ENCODE measurements at regions not wholly inside any gene's neighbourhood (a gene's known extent, or its start where the extent isn't known, plus 50 kb on each side); places are given as distances from the start of the nearest gene placed in this dataset.

DNA sequence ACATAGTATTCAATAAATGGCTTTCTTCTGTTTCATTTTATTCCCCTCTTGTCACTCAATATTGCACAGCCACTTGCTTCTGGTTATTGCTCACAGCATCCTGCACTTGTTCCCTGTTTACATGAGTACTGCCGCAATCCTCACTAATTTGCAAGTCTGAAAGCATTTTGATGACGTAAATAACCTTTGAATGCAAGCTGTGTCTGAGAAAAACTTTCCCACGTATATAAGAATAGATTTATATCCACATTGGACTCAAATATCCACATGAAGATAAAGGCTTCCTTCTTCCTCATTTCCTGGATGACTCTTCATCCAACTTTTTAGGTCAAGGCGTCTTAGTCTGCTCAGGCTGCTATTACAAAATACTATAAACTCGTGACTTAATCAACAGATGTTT is 88.2 kb upstream of the DAP start:
- TF ChIP-seq, protein P1, sequence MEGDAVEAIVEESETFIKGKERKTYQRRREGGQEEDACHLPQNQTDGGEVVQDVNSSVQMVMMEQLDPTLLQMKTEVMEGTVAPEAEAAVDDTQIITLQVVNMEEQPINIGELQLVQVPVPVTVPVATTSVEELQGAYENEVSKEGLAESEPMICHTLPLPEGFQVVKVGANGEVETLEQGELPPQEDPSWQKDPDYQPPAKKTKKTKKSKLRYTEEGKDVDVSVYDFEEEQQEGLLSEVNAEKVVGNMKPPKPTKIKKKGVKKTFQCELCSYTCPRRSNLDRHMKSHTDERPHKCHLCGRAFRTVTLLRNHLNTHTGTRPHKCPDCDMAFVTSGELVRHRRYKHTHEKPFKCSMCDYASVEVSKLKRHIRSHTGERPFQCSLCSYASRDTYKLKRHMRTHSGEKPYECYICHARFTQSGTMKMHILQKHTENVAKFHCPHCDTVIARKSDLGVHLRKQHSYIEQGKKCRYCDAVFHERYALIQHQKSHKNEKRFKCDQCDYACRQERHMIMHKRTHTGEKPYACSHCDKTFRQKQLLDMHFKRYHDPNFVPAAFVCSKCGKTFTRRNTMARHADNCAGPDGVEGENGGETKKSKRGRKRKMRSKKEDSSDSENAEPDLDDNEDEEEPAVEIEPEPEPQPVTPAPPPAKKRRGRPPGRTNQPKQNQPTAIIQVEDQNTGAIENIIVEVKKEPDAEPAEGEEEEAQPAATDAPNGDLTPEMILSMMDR (IDR thresholded peaks at IDR 0.05; ENCODE audit: insufficient read depth, missing control alignments): no peak
- DNase-seq (ENCODE audit: insufficient read length, low spot score): no peak
- FAIRE-seq: no peak

- FAIRE-seq (no peak), DNase-seq (ENCODE audit: insufficient read length, low spot score) (no peak)
- TF ChIP-seq, protein P1 (IDR thresholded peaks at IDR 0.05; ENCODE audit: insufficient read depth, missing control alignments): no peak
These were observed 83.0 kb upstream of the DAP start for GRCh38 chr5:10844016-10844415.

DNA sequence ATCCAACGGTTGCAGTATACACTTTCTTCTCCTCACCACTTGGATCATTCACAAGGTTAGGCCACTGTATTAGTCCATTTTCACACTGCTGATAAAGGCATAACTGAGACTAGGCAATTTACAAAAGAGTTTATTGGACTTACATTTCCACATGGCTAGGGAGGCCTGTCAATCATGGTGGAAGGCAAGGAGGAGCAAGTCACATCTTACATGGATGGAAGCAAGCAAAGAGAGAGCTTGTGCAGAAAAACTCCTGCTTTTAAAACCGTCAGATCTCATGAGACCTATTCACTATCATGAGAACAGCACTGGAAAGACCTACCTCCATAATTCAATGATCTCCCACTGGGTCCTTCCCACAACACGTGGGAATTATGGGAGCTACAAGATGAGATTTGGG is 81.8 kb upstream of the DAP start:
- TF ChIP-seq, protein P1 (IDR thresholded peaks at IDR 0.05; ENCODE audit: insufficient read depth, missing control alignments): no peak
- no peak for DNase-seq (ENCODE audit: insufficient read length, low spot score)
- FAIRE-seq: no peak

DNA sequence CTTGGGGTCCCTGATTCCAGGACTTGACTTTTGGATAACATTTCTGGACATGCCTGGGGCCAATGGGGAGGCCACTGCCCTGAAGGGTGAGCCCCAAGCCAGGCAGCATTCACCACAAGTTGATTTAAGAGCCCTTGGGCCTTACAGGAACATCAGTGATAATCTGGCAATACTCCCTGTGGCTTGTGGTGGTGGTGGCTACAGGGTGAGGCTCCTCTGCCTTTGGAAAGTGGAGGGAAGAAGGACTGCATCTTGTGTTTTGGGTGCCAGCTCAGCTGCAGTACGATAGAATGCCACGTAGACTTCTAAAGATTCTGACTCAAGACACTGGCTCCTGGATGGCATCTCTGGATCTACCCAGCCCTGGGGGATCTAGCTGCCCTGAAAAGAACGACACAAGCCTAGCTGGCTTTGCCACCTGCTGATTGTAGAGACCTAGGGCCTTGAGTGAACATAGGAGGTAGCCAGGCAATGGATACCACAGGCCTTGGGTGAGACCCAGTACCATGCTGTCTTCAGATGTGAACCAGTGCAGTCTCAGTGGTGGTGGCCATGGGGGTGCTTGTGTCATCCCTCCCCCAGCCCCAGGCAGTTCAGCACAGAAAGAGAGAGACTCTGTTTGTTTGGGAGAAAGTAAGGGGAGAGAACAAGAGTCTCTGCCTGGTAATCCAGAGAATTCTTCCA is 79.0 kb upstream of the DAP start:
- TF ChIP-seq, protein P1 (IDR thresholded peaks at IDR 0.05; ENCODE audit: insufficient read depth, missing control alignments): no peak
- FAIRE-seq (no peak), DNase-seq (ENCODE audit: insufficient read length, low spot score) (no peak)

GRCh38 chr5:10839118-10839517 is 78.1 kb upstream of the DAP start:
- FAIRE-seq (no peak), DNase-seq (ENCODE audit: insufficient read length, low spot score) (no peak)
- TF ChIP-seq, protein P1 (IDR thresholded peaks at IDR 0.05; ENCODE audit: insufficient read depth, missing control alignments): no peak

DNA sequence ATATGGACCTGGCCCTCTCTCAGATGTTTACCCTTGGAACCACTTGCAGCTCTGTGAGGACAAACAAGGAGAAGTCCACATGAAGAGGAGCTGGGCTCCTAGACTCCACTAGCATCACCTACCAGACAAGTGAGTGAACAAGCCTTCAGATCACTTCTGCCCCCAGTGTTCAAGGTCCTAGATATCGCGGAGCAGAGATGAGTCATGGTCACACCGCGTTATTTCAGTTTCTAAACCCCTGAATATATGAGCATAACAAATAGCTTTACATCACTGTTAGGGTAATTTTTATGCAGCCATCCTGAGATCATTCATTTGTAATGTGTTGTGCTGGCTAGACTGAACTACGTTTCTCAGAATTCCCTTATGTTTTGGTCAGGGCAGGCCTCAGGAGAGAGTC is 77.0 kb upstream of the DAP start:
- DNase-seq (ENCODE audit: insufficient read length, low spot score) (no peak), FAIRE-seq (no peak)
- TF ChIP-seq, protein P1 (IDR thresholded peaks at IDR 0.05; ENCODE audit: insufficient read depth, missing control alignments): no peak

DNA sequence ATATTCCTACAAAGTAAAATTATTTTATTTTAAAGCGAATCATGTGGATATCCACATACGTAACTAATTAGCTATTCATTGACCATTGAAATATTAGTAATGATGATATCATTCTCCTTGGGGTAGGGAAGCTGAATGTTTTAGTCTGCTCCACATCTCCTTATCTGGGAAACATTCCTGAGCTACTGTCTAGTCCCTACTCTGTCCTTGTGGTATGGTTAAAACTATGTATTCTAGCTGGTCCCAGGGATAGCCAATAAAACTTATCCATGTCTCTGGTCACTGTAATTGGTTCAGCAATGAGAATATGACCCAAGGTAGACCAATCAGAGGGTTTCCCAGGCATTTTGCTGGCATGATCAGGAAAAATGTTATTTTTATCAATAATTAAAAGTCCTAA is 76.0 kb upstream of the DAP start:
- FAIRE-seq (no peak), DNase-seq (ENCODE audit: insufficient read length, low spot score) (no peak)
- TF ChIP-seq, protein P1 (IDR thresholded peaks at IDR 0.05; ENCODE audit: insufficient read depth, missing control alignments): no peak
